VCaP (cell line): ENCODE measurements at regions not wholly inside any gene's neighbourhood (a gene's known extent, or its start where the extent isn't known, plus 50 kb on each side); places are given as distances from the start of the nearest gene placed in this dataset.

Source experiments
- H3K27ac ChIP-seq: fragments of 450-650 bp; 2 replicates; pipeline ENCODE4 v1.5.1; 2017
- CTCF ChIP-seq: fragments of 450-650 bp; conservative IDR thresholded peaks from 2 replicates; pipeline ENCODE4 v1.5.1; 2017; ENCODE audit warnings: mild to moderate bottlenecking, moderate library complexity

- no peak for TF ChIP-seq CTCF
- no peak overlapping the region for H3K27ac ChIP-seq
These were observed 208.2 kb upstream of the MAP3K7 start for GRCh38 chr6:90795078-90795477.

- no peak for TF ChIP-seq CTCF
- no peak overlapping the region for H3K27ac ChIP-seq
These were observed 206.9 kb upstream of the MAP3K7 start for GRCh38 chr6:90793771-90794170.

- H3K27ac ChIP-seq, result no peak overlapping the region
- no peak for TF ChIP-seq CTCF
These were observed 203.8 kb upstream of the MAP3K7 start for GRCh38 chr6:90790696-90791095.

- no peak for TF ChIP-seq CTCF
- no peak overlapping the region for H3K27ac ChIP-seq
These were observed 203.2 kb upstream of the MAP3K7 start for GRCh38 chr6:90790058-90790457.

GRCh38 chr6:90788781-90789180, 201.9 kb upstream of the MAP3K7 start:
- no peak for TF ChIP-seq CTCF

GRCh38 chr6:90787446-90787845, 200.6 kb upstream of the MAP3K7 start:
- no peak overlapping the region for H3K27ac ChIP-seq
- TF ChIP-seq CTCF, result no peak

More at GRCh38 chr6:90788781-90789180, 201.9 kb upstream of the MAP3K7 start:
- H3K27ac ChIP-seq, result no peak overlapping the region

GRCh38 chr6:90780778-90781177, 193.9 kb upstream of the MAP3K7 start:
- no peak for TF ChIP-seq CTCF

GRCh38 chr6:90780141-90780540, 193.3 kb upstream of the MAP3K7 start:
- no peak for TF ChIP-seq CTCF

More at GRCh38 chr6:90780778-90781177, 193.9 kb upstream of the MAP3K7 start:
- H3K27ac ChIP-seq, result no peak overlapping the region

More at GRCh38 chr6:90780141-90780540, 193.3 kb upstream of the MAP3K7 start:
- no peak overlapping the region for H3K27ac ChIP-seq
